GM21423 (cell line): ENCODE measurements at regions not wholly inside any gene's neighbourhood (a gene's known extent, or its start where the extent isn't known, plus 50 kb on each side); places are given as distances from the start of the nearest gene placed in this dataset.

Source experiments
- ATAC-seq: cut with Tn5 transposase; IDR thresholded peaks from one replicate; pipeline ENCODE4 v1.9.1; 2021; ENCODE audit warnings: mild to moderate bottlenecking, moderate library complexity; ENCODE audit not compliant: unreplicated experiment

GRCh38 chr16:64543441-64543840 is 578.4 kb downstream of the CDH11 start:
- no peak for ATAC-seq

GRCh38 chr16:64543031-64543430 is 578.8 kb downstream of the CDH11 start:
- ATAC-seq, result no peak

GRCh38 chr16:64542152-64542551 is 579.7 kb downstream of the CDH11 start:
- no peak for ATAC-seq

GRCh38 chr16:64541621-64542020 is 580.2 kb downstream of the CDH11 start:
- ATAC-seq, result no peak

GRCh38 chr16:64540434-64540833 is 581.4 kb downstream of the CDH11 start:
- ATAC-seq, result no peak

GRCh38 chr16:64539811-64540371 is 582.0 kb downstream of the CDH11 start:
- no peak for ATAC-seq

- no peak for ATAC-seq
Observed at GRCh38 chr16:64534180-64534780, 587.6 kb downstream of the CDH11 start.

- no peak for ATAC-seq
Observed at GRCh38 chr16:64532691-64533090, 589.2 kb downstream of the CDH11 start.

DNA sequence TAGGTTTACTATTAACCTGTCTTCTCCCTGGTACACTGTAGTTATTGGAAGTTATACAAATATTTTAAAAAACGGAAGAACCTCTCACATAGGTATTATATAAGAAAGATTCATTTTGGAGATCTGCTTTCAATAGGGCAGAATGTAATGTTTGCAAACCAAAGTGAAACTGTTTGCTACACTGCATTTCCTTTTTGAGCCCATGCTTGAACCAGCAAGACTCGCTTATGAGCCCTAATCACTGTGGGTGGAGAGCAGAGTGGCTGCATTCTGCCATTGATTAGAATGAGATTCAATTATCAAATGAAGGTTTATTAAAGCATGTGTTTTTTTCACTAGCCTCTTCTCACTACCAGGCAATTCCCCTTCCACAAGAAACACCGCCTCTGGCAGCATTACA is 589.7 kb downstream of the CDH11 start:
- ATAC-seq, result no peak

- no peak for ATAC-seq
Observed at GRCh38 chr16:64531401-64531800, 590.5 kb downstream of the CDH11 start.

- no peak for ATAC-seq
Observed at GRCh38 chr16:64522548-64522947, 599.3 kb downstream of the CDH11 start.

- ATAC-seq, result no peak
Observed at GRCh38 chr16:64513871-64514270, 608.0 kb downstream of the CDH11 start.

DNA sequence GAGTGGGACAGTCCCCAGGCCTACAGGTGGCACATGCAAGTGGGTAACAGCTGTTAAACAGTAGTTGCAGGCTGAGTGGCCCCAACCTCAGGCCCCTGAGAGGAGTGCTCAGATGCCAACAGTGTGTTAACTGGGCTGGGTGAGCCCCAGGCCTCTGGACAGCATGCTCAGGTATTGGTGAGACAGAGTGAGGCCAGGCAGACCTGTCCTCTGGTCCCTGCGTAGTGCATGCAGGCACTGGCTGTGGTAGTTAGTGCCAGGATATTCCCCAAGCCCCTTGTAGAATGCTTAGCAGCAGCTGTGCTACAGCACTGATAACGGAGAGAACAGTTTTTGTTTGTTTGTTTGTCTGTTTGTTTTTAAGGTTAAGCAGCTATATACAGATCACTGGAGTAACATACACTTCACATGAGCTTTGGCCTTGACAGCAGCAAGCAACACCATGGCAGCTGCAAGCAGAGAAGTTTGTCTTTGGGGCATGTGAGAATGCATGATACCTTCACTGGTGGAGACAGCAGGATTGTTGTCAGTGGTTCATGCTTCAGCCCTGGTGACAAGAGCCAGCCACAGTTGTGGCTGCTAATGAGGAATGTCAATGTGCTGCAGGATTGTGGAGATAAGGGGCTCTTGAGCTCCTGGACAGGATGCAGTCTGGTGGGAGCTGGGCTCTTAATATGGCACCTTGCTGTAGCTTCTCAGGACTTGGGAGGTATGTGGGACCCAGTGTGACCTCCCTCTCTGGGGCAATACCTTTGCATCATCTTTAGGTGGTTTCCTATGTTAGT is 614.4 kb downstream of the CDH11 start:
- ATAC-seq, result no peak

- no peak for ATAC-seq
Observed at GRCh38 chr16:64499211-64499610, 622.7 kb downstream of the CDH11 start.

- no peak for ATAC-seq
Observed at GRCh38 chr16:64498363-64498762, 623.5 kb downstream of the CDH11 start.

DNA sequence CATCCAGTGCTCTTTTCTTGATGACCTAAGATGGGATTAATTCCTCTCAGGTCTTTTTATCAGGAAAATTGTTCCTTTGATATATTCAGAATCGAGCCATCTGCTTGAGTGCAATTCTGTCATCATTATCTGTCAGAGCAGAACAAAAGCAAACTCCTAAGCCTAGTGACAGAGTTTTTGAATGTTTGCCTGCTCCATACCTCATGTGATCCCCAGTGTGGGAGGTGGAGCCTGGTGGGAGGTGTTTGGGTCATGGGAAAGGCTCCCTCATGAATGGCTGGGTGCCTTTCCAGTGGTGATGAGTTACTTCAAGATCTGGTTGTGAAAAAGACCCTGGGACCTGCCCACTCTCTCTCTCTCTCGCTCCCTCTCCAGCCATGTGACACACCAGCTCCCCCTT is 628.2 kb downstream of the CDH11 start:
- no peak for ATAC-seq

DNA sequence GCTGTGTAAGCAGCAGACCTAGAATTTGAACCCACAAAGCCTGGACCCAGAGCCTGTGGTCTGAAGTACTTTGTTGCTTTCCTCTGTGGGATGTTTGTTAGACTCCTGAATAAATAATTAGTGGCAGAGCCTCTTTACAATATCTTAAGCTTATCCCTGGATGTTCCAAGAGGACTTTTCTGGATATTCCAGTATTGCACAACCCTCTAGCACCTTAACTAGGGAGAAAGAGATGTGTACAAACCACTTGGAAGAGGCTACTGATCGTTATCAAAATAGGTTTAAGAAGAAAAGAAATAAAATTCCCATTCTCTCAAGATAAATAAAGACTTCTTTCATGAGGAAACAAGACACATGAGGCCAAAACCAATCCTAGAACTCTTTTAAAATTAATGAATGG is 632.4 kb downstream of the CDH11 start:
- no peak for ATAC-seq

GRCh38 chr16:64486561-64486960 is 635.3 kb downstream of the CDH11 start:
- ATAC-seq, result no peak

DNA sequence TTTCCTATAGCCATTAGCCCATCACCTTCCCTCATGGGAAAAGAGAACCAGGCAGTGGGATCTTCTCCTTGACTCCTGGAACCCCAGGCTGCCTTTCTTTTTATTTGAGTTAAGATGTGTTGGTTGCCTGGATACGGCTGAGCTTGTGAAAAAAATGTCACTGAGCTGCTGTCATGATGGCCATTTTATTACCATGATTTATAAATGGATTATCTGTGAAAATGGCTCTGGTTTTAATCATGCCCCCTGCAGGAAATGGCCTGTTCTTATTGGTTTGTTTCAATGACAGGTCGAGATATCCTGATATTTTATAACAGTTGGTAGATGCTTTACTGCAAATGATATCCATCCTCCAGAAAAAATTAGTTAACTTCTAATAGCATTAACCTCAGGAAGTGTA is 640.4 kb downstream of the CDH11 start:
- no peak for ATAC-seq

DNA sequence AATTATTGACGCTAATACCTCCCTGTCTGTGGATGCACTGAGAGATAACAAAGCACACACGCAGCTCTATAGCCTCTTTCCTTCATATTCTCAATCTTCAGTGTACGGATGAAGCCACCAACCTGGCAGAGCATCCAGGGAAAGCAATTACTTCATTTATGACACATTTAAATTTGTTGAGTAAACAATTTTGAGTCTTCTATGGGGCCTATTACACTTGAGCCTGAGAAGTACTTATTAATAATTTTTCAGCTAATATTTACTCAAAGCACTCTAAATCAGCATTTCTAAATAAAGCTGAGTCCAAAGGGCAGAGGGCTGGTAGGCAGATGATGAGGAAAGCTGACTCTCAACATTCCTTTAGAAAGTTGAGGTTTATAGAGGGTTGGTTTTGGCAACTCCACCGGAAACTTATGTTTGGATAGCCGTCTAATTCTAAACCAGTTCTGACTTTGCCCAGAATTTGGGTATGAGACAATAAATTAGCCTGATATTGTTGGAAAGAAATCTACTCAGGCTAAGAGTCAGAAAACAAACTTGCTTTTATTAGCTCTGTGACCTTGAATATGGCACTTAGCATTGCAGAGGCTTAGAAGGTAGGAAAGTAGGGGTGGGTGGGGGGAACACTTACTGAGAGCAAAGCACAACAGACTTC is 643.5 kb downstream of the CDH11 start:
- ATAC-seq, result no peak

GRCh38 chr16:64475627-64476351 is 646.1 kb downstream of the CDH11 start:
- ATAC-seq, result no peak
